Left lobe of liver (tissue), 2 donors: ENCODE measurements at regions not wholly inside any gene's neighbourhood (a gene's known extent, or its start where the extent isn't known, plus 50 kb on each side); places are given as distances from the start of the nearest gene placed in this dataset.
A peak's percentile ranks its signal among the peaks of the same experiment; 100 is the strongest.

Experiments used
- ATAC-seq: fragments of 200-7000 bp; cut with Tn5 transposase; one replicate; pipeline ENCODE4 v1.9.1; 2020; ENCODE audit warnings: mild to moderate bottlenecking, moderate library complexity
- DNase-seq: peaks from one replicate; pipeline ENCODE4 v3.0.0-alpha.2; 2020; ENCODE audit warnings: low spot score
- donor health status: DM: no; HTN: no; CAD: no; lungs with moderate emphysema.
- donor health status: DM: no; HTN: yes; CAD: no.

DNA sequence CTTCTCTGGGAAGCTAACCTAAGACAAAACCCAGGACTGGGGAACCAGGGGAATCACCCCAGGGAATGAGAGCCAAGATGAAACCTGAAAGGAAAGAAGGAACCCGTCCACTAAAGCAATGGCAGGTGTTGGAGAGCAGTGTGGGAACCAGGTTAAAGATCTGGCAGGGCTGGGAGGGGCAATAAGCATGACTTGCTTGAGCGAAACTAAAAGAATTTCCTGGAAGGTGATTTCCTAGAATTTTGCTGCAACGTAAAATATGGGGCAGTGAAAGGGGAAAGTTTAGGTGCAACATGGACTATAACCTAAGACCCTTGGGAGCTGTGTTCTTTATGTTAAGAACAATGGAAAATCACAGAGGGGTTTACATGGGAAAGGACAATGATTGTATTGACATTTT, 126.2 kb upstream of the SSTR4 start:
- DNase-seq (no peak), ATAC-seq (no peak)

GRCh38 chr20:22909436-22909835, 125.7 kb upstream of the SSTR4 start:
- no peak for DNase-seq
- ATAC-seq: no peak

GRCh38 chr20:22910287-22910852, 124.7 kb upstream of the SSTR4 start:
- DNase-seq: no peak
- ATAC-seq: no peak

- ATAC-seq: no peak
- no peak for DNase-seq
Measured at GRCh38 chr20:22914291-22914690, 120.8 kb upstream of the SSTR4 start.

GRCh38 chr20:22915512-22915911, 119.6 kb upstream of the SSTR4 start:
- DNase-seq (no peak), ATAC-seq (no peak)

DNA sequence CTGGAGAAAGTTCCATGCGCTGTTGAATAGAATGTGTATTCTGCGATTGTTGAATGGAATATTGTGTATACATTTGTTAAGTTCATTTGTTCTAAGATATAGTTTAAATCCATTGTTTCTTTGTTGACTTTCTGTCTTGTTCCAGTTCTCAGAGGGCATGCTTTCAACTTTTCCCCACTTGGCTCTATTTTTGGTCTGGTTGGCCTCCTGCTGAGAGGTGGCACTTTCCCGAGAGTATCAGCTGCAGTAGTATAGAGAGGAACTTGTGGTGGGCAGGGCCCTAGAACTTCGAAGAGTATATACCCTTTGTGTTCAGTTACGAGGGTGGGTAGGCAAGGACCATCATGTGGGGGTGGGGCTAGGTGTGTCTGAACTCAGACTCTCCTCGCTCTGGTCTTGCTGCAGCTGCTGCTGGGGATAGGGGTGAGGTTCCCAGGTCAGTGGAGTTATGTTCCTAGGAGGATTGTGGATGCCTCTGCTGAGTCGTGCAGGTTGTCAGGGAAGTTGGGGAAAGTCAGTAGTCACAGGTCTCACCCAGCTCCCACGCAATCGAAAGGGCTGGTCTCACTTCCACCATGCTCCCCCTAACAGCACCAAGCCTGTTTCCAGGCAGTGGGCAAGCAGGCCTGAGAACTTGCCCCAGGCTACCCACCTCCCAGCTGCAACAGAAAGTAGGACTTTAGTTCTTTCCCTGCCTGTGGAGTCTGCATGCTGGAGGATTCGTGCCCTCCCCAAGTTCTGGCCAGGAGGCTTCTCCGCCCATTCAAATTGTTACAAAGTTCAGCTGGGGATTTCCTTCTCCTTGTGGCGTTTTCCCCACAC, 118.9 kb upstream of the SSTR4 start:
- ATAC-seq (no peak), DNase-seq (no peak)

GRCh38 chr20:22918286-22918983, 116.7 kb upstream of the SSTR4 start:
- ATAC-seq: no peak
- DNase-seq: no peak

GRCh38 chr20:22920898-22921297, 114.2 kb upstream of the SSTR4 start:
- DNase-seq (no peak), ATAC-seq (no peak)

GRCh38 chr20:22921595-22922421, 113.3 kb upstream of the SSTR4 start:
- no peak for ATAC-seq
- DNase-seq: no peak

GRCh38 chr20:22922987-22923386, 112.1 kb upstream of the SSTR4 start:
- DNase-seq (no peak), ATAC-seq (no peak)

DNA sequence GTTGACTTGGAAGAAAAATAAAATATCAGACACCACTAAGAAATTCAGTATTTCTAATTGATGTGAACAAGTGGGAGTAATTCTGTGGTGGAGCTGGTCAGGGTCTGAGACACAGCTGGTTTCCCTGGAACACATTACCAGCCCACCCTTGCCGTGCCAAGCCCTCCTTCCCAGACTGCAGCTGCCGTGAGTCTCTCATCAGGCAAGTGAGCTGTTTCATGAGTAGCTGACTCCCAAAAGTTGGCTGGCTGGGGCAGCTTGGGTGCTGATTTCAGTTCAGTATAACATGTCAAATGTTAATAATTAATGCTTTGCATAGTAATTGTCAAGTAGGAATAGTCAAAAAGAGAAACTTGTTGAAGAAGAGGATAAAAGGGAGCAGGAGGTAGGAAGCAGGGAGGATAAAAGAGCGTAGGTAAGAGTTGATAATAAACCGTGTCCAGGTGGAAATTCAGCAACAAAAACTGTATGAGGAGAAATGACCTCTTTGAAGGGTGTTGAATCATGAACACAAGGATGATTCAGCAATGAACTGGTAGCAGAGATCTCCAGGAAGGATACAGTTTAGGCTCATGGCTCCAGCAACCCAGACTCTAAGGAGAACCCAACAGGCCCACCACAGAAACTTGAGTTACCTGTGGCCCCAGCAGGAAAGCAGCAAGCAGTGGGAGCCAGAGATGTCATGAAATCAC, 110.9 kb upstream of the SSTR4 start:
- DNase-seq: no peak
- no peak for ATAC-seq

DNA sequence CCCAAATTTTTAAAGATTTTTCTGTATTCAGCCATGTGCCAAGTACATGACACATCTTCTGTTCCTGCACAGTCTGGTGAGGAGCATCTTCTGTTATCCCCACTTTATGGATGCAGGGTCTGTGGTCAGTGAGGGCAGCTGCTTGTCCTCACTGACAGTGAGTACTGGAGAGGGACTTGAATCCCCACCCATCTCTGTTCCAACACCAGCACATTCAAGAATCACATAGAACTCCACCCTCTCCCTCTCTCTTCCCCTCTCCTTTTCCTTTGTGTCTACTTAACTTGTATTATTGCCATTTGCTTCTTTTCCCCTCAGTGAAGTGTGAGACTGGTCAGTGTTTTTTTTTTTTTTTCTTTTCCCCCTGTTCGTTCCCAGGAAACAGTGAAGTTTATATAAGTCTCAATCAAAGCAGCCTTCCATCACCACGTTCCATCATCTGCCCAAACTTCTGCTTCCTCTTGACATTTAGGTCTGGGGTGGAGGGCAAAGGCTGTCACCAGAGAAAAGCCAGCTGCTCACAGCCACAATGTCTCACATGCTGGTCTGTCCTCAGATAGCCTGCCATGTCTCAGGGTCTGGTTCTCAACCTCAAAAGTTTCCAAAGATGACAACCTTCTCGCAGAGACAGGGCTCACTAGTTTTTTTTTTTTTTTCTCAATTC, 110.0 kb upstream of the SSTR4 start:
- DNase-seq (no peak), ATAC-seq (no peak)

GRCh38 chr20:22925613-22925983, 109.5 kb upstream of the SSTR4 start:
- ATAC-seq (no peak), DNase-seq (no peak)

GRCh38 chr20:22927537-22927936, 107.6 kb upstream of the SSTR4 start:
- DNase-seq (no peak), ATAC-seq (no peak)

DNA sequence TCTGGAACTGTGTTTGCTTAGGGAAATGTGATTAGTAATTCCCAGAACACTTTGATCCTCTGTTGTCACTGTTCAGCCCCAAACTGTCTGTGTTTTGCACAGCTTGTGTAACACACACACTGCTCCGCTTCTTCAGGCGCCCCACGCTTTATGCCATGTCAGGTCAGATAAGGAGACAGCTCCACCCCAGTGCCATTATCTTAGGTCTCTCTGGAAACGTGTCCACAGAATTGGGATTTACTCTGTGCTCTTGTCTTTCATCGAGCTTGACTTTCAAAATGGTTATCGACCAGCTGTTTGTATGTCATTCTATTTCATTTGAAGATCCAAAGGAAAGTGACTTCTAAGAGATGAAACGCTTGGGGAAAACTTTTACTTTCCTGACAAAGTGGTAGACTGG, 106.4 kb upstream of the SSTR4 start:
- DNase-seq: no peak
- no peak for ATAC-seq

GRCh38 chr20:22929661-22930060, 105.5 kb upstream of the SSTR4 start:
- DNase-seq (no peak), ATAC-seq (no peak)

DNA sequence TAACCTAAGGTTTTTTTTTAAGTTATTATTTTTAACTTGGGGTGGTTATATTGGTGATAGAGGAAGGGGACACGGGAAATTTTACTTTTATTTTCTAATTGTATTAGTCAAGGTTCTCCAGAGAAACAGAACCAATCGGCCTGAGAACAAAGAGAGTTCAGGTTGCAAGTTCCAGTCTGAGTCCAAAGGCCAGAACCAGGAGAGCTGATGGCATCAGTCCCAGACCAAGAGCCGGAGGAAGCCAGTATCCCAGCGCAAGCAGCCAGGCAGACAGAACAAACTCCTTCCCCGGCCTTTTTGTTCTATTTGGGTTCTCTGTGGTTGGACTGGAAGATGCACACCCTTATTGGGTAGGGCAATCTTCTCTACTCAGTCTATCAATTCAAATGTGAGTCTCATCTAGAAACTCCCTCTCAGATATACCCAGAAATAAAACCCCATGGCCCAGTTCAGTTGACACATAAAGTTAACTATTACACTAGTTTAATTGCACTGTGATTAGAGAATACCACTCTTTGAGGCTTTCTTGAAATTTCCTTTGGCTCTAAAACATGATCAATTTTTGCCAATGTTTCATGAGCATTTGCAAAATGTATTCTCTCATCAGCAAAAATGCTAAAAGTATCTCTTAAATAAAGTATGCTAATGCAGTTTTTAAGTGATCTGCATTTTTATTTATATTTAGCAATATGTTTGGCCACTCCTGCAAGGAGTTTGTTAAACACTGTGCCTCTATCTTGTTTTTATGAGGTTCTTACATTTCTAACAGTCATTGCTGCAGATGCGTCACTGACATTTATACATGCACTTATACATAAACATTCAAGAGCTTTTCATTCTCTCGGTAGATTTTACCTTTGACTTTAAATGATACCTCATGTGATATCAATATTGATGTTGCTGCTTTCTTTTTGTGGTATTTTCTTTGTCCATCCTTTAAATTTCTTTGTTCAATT, 103.2 kb upstream of the SSTR4 start:
- DNase-seq (peak; percentile 81), ATAC-seq (peak; percentile 100)

GRCh38 chr20:22939181-22939580, 95.9 kb upstream of the SSTR4 start:
- no peak for DNase-seq
- ATAC-seq: no peak

DNA sequence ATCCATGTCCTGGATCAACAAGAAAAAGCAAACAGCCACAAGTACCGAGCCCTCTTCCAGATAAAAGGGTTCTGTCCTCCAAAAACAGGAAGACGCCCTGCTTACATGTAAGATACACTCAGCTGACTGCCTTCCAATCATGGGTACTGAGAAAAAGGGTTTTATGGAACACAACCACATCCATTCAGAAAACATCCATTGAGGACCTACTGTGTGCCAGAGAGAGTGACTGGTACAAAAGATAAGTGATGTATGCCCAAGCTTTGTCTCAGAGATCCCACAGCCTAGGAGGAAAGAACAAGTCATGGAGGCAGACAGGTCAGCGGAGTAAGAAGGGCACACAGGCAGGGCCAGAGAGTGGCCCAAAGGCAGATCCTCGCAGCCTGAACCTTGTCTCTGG, 94.8 kb upstream of the SSTR4 start:
- DNase-seq: no peak
- ATAC-seq: no peak
